HepG2 (cell line): ENCODE measurements at regions not wholly inside any gene's neighbourhood (a gene's known extent, or its start where the extent isn't known, plus 50 kb on each side); places are given as distances from the start of the nearest gene placed in this dataset.

Experiments
- ATAC-seq: fragments of 200-7000 bp; cut with Tn5 transposase; 3 replicates; pipeline ENCODE4 v1.9.1; 2020; ENCODE audit warnings: mild to moderate bottlenecking, moderate library complexity
- BruUV-seq: library from RNA; stranded (reverse); fragments of 400-500 nt; replicated peaks from 2 replicates; lab custom pipeline; 2021; lab: Mats Ljungman, UMichigan
- CTCF ChIA-PET: fragments of 300-600 bp; formaldehyde crosslinking; extraction: SDS; loops from one replicate; lab custom pipeline; 2021; ENCODE audit warnings: low total read pairs, inconsistent platforms, low intra/inter-chr PET ratio; lab: Yijun Ruan, JAX
- POLR2A ChIA-PET: fragments of 350-600 bp; sonication (Branson Sonifier 250); formaldehyde crosslinking; loops from one replicate; lab custom pipeline; 2020; ENCODE audit warnings: antibody characterized with exemption, inconsistent platforms; lab: Yijun Ruan, JAX
- DNase-seq: peaks from one replicate; pipeline ENCODE4 v3.0.0-alpha.2; 2015; ENCODE audit warnings: low spot score
- FAIRE-seq: peaks from 3 replicates; lab custom pipeline; 2011; peaks lifted over from hg19 to GRCh38; lab: Jason Lieb, UNC
- H2AFZ ChIP-seq: one replicate; pipeline ENCODE4 v1.6.1; 2011; ENCODE audit warnings: low read length, inconsistent platforms
- H3K27ac ChIP-seq: fragments of 300-600 bp; 3 replicates; pipeline ENCODE4 v1.8.0; 2011; ENCODE audit warnings: mixed run types, mild to moderate bottlenecking, mixed read lengths, low read length, inconsistent platforms; ENCODE audit not compliant: insufficient read depth; ENCODE audit errors: extremely low read length
- H3K27me3 ChIP-seq, 2 experiments: fragments of 200-600 bp in 1 of 2; 2 replicates in 1 of 2; 3 replicates in 1 of 2; pipeline versions ENCODE4 v1.6.0 to v1.8.0; 2011; ENCODE audit warnings: low read length in 2 of 2, mild to moderate bottlenecking in 2 of 2, moderate library complexity in 2 of 2, inconsistent platforms in 1 of 2; ENCODE audit not compliant: insufficient read depth in 2 of 2, control insufficient read depth in 1 of 2
- H3K36me3 ChIP-seq, 2 experiments: fragments of 200-600 bp in 1 of 2; replicated peaks in 1 of 2; 2 replicates in 1 of 2; 3 replicates in 1 of 2; pipeline versions ENCODE4 v1.5.1 to v1.8.0; 2011; ENCODE audit warnings: low read length in 2 of 2, inconsistent platforms in 1 of 2; ENCODE audit not compliant: insufficient read depth in 2 of 2, control insufficient read depth in 1 of 2
- H3K4me1 ChIP-seq: 2 replicates; pipeline ENCODE4 v1.5.1; 2012; ENCODE audit warnings: low read length, inconsistent platforms; ENCODE audit not compliant: insufficient read depth
- H3K4me2 ChIP-seq: 2 replicates; pipeline ENCODE4 v1.6.0; 2011; ENCODE audit warnings: low read depth, low read length, inconsistent platforms
- H3K4me3 ChIP-seq, 3 experiments: fragments of 200-600 bp in 1 of 3; sonication (generic), shearing (Covaris generic) in 1 of 3; replicated peaks in 1 of 3; 2 replicates each; pipeline ENCODE4 v1.5.1; 2011 to 2016; ENCODE audit warnings: low read length in 3 of 3, inconsistent platforms in 2 of 3, low read depth in 2 of 3, mild to moderate bottlenecking in 2 of 3, control low read depth in 1 of 3, mixed read lengths in 1 of 3; ENCODE audit not compliant: insufficient read depth in 1 of 3
- H3K79me2 ChIP-seq: one replicate; pipeline ENCODE4 v1.6.1; 2011; ENCODE audit warnings: low read length, inconsistent platforms; ENCODE audit not compliant: insufficient read depth
- H3K9ac ChIP-seq: 2 replicates; pipeline ENCODE4 v1.6.0; 2011; ENCODE audit warnings: mild to moderate bottlenecking, low read depth, low read length, inconsistent platforms; ENCODE audit not compliant: insufficient read depth
- H3K9me3 ChIP-seq: 2 replicates; pipeline ENCODE4 v1.5.1; 2012; ENCODE audit warnings: mild to moderate bottlenecking, low read length
- H4K20me1 ChIP-seq: 2 replicates; pipeline ENCODE4 v1.6.0; 2011; ENCODE audit warnings: inconsistent platforms, mild to moderate bottlenecking, low read length, moderate library complexity; ENCODE audit not compliant: insufficient read depth
- JDP2 ChIP-seq: sonication (generic); formaldehyde crosslinking; IDR thresholded peaks from 2 replicates; pipeline ENCODE4 v1.8.1; 2022; ENCODE audit warnings: missing genetic modification reagents, borderline replicate concordance
- MED8 ChIP-seq: sonication (generic); formaldehyde crosslinking; IDR thresholded peaks from 2 replicates; pipeline ENCODE4 v1.8.1; 2023; ENCODE audit warnings: mild to moderate bottlenecking, missing genetic modification reagents; ENCODE audit not compliant: insufficient replicate concordance
- ZNF333 ChIP-seq: sonication (generic); formaldehyde crosslinking; IDR thresholded peaks from 2 replicates; pipeline ENCODE4 v1.4.0; 2020; ENCODE audit warnings: mild to moderate bottlenecking, missing genetic modification reagents, borderline replicate concordance
- ZNF468 ChIP-seq: sonication (generic); formaldehyde crosslinking; IDR thresholded peaks from 2 replicates; pipeline ENCODE4 v1.8.0; 2022; ENCODE audit warnings: mild to moderate bottlenecking, moderate library complexity, missing genetic modification reagents
- WGBS: methylation state at CpG from one replicate; pipeline ENCODE4 v1.1.6; 2017; ENCODE audit warnings: low lambda C conversion rate; 5-methylcytosine and 5-hydroxymethylcytosine counted together
- in situ Hi-C: cut with HindIII; loops from 2 replicates; pipeline ENCODE4 v1.10.0; 2017; ENCODE audit warnings: low pct_unique_long_range_greater_than_20kb; ENCODE audit not compliant: extremely low pct_ligation_motif_present
- intact Hi-C: fragments of 100-400 bp; cut with micrococcal nuclease; formaldehyde crosslinking; loops from one replicate; pipeline ENCODE4 v1.10.0; 2022; ENCODE audit not compliant: unreplicated experiment
- TF ChIP-seq, protein P1 (sequence below): sonication (generic); formaldehyde crosslinking; IDR thresholded peaks from 2 replicates; pipeline ENCODE4 v1.4.0; 2020; ENCODE audit warnings: mild to moderate bottlenecking, missing genetic modification reagents, borderline replicate concordance
- TF ChIP-seq, protein P2 (sequence below): sonication (generic); formaldehyde crosslinking; IDR thresholded peaks from 2 replicates; pipeline ENCODE4 v1.5.1; 2020; ENCODE audit warnings: missing genetic modification reagents, mild to moderate bottlenecking, borderline replicate concordance
- TF ChIP-seq, protein P3 (sequence below): sonication (generic); formaldehyde crosslinking; IDR thresholded peaks from 2 replicates; pipeline ENCODE4 v1.8.1; 2023; ENCODE audit warnings: mild to moderate bottlenecking, inconsistent platforms, moderate library complexity, missing genetic modification reagents, borderline replicate concordance
- TF ChIP-seq, protein P4 (sequence below): sonication (generic); formaldehyde crosslinking; IDR thresholded peaks from 2 replicates; pipeline ENCODE4 v1.5.1; 2020; ENCODE audit warnings: mild to moderate bottlenecking, missing genetic modification reagents, borderline replicate concordance

DNA sequence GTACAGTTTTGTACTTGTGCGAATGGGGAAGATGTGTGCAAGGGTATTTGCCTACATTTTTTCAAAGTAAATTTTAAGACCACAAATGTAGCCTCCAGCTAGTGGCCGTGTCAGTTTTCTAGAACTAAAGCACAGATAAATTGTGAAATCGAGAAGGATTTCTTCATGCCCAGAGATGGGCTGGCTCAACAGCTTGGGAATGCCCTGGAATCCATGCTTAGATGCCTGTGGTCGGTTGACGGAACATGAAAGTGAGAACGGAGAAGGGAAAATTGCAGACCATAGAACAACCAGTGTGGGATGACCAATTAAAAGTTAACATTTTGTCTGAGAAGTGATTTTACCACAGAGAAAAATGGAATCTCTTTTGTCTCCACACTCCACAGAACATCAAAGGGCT, 73.2 kb upstream of the VCX2 start:
- no peak for DNase-seq
- no peak for ATAC-seq
- Histone ChIP-seq H3K36me3 (no peaks in the 10 kb centered on the region), H3K9ac (no peak overlapping the region), H3K79me2 (no peaks in the 10 kb centered on the region), H3K27me3 (no peaks in the 10 kb centered on the region), H3K4me2 (no peak overlapping the region), H3K4me3 (no peak overlapping the region), H4K20me1 (no peaks in the 10 kb centered on the region), H3K4me1 (no peaks in the 10 kb centered on the region), H3K27ac (no peak overlapping the region), H2AFZ (no peak overlapping the region), H3K9me3 (no peaks in the 10 kb centered on the region)
- POLR2A ChIA-PET = no interaction called here
- in situ Hi-C loops = no loop called here
- 53% methylated on average over 6 of the region's 6 CpGs for WGBS
- FAIRE-seq = no peak
- CTCF ChIA-PET = no interaction called here
- BruUV-seq = no TSS peak
- intact Hi-C loops = no loop called here
- TF ChIP-seq, protein P1, sequence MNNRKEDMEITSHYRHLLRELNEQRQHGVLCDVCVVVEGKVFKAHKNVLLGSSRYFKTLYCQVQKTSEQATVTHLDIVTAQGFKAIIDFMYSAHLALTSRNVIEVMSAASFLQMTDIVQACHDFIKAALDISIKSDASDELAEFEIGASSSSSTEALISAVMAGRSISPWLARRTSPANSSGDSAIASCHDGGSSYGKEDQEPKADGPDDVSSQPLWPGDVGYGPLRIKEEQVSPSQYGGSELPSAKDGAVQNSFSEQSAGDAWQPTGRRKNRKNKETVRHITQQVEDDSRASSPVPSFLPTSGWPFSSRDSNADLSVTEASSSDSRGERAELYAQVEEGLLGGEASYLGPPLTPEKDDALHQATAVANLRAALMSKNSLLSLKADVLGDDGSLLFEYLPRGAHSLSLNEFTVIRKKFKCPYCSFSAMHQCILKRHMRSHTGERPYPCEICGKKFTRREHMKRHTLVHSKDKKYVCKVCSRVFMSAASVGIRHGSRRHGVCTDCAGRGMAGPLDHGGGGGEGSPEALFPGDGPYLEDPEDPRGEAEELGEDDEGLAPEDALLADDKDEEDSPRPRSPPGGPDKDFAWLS (CRISPR knock-in tag) = no peak
- TF ChIP-seq MED8 (CRISPR knock-in tag) (no peak), ZNF468 (CRISPR knock-in tag) (no peak), ZNF333 (no peak), JDP2 (no peak)
- TF ChIP-seq, protein P2, sequence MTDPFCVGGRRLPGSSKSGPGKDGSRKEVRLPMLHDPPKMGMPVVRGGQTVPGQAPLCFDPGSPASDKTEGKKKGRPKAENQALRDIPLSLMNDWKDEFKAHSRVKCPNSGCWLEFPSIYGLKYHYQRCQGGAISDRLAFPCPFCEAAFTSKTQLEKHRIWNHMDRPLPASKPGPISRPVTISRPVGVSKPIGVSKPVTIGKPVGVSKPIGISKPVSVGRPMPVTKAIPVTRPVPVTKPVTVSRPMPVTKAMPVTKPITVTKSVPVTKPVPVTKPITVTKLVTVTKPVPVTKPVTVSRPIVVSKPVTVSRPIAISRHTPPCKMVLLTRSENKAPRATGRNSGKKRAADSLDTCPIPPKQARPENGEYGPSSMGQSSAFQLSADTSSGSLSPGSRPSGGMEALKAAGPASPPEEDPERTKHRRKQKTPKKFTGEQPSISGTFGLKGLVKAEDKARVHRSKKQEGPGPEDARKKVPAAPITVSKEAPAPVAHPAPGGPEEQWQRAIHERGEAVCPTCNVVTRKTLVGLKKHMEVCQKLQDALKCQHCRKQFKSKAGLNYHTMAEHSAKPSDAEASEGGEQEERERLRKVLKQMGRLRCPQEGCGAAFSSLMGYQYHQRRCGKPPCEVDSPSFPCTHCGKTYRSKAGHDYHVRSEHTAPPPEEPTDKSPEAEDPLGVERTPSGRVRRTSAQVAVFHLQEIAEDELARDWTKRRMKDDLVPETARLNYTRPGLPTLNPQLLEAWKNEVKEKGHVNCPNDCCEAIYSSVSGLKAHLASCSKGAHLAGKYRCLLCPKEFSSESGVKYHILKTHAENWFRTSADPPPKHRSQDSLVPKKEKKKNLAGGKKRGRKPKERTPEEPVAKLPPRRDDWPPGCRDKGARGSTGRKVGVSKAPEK = no peak
- TF ChIP-seq, protein P3, sequence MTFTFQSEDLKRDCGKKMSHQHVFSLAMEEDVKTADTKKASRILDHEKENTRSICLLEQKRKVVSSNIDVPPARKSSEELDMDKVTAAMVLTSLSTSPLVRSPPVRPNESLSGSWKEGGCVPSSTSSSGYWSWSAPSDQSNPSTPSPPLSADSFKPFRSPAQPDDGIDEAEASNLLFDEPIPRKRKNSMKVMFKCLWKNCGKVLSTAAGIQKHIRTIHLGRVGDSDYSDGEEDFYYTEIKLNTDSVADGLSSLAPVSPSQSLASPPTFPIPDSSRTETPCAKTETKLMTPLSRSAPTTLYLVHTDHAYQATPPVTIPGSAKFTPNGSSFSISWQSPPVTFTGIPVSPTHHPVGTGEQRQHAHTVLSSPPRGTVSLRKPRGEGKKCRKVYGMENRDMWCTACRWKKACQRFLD (CRISPR knock-in tag) = no peak
- TF ChIP-seq, protein P4, sequence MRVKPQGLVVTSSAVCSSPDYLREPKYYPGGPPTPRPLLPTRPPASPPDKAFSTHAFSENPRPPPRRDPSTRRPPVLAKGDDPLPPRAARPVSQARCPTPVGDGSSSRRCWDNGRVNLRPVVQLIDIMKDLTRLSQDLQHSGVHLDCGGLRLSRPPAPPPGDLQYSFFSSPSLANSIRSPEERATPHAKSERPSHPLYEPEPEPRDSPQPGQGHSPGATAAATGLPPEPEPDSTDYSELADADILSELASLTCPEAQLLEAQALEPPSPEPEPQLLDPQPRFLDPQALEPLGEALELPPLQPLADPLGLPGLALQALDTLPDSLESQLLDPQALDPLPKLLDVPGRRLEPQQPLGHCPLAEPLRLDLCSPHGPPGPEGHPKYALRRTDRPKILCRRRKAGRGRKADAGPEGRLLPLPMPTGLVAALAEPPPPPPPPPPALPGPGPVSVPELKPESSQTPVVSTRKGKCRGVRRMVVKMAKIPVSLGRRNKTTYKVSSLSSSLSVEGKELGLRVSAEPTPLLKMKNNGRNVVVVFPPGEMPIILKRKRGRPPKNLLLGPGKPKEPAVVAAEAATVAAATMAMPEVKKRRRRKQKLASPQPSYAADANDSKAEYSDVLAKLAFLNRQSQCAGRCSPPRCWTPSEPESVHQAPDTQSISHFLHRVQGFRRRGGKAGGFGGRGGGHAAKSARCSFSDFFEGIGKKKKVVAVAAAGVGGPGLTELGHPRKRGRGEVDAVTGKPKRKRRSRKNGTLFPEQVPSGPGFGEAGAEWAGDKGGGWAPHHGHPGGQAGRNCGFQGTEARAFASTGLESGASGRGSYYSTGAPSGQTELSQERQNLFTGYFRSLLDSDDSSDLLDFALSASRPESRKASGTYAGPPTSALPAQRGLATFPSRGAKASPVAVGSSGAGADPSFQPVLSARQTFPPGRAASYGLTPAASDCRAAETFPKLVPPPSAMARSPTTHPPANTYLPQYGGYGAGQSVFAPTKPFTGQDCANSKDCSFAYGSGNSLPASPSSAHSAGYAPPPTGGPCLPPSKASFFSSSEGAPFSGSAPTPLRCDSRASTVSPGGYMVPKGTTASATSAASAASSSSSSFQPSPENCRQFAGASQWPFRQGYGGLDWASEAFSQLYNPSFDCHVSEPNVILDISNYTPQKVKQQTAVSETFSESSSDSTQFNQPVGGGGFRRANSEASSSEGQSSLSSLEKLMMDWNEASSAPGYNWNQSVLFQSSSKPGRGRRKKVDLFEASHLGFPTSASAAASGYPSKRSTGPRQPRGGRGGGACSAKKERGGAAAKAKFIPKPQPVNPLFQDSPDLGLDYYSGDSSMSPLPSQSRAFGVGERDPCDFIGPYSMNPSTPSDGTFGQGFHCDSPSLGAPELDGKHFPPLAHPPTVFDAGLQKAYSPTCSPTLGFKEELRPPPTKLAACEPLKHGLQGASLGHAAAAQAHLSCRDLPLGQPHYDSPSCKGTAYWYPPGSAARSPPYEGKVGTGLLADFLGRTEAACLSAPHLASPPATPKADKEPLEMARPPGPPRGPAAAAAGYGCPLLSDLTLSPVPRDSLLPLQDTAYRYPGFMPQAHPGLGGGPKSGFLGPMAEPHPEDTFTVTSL (CRISPR knock-in tag) = no peak
